ENCODE measurements at regions not wholly inside any gene's neighbourhood (a gene's known extent, or its start where the extent isn't known, plus 50 kb on each side); places are given as distances from the start of the nearest gene placed in this dataset.

DNA sequence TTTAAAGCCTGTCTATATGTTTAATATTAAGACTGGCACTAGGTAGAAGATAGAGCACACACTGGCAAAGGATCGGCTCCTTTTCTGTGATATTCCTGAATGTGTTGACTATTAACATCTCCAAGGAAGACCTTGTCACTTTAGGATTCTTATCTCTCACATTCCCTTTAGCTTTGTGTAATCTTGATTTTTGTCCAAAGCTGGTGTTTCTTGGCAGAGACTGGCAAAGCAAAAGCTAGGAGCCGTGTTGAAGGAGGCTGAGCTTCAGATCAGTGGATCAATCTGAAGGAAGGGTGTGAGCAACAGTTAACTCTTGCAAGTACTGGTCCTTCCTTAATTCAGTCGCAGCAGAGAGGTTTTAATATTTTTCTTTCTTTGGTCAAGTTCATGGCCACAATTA is 830.4 kb upstream of the ZNF608 start:
- TF ChIP-seq, protein P1, sequence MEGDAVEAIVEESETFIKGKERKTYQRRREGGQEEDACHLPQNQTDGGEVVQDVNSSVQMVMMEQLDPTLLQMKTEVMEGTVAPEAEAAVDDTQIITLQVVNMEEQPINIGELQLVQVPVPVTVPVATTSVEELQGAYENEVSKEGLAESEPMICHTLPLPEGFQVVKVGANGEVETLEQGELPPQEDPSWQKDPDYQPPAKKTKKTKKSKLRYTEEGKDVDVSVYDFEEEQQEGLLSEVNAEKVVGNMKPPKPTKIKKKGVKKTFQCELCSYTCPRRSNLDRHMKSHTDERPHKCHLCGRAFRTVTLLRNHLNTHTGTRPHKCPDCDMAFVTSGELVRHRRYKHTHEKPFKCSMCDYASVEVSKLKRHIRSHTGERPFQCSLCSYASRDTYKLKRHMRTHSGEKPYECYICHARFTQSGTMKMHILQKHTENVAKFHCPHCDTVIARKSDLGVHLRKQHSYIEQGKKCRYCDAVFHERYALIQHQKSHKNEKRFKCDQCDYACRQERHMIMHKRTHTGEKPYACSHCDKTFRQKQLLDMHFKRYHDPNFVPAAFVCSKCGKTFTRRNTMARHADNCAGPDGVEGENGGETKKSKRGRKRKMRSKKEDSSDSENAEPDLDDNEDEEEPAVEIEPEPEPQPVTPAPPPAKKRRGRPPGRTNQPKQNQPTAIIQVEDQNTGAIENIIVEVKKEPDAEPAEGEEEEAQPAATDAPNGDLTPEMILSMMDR (conservative IDR thresholded peaks at IDR 0.05), result no peak
- H3K27ac ChIP-seq, result no peak overlapping the region

DNA sequence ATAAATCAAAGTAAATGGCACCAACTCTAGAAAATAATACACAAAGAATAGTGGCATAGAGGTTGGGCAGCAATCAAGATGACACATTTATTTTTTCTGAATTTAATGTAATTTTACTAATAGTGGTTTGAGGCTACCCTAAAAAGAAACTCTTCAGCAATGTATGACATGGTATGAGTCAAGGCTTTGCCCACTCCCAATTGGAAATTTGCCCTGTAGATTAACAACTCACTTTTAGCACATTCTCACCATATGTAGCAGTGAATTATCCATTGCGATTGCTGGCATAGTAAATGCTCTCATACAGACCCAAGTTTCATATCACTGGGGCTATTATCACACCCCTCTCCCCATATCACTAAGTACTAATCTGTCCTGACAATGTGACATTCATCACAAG is 832.1 kb upstream of the ZNF608 start:
- TF ChIP-seq, protein P1 (conservative IDR thresholded peaks at IDR 0.05), result no peak
- H3K27ac ChIP-seq, result no peak overlapping the region

DNA sequence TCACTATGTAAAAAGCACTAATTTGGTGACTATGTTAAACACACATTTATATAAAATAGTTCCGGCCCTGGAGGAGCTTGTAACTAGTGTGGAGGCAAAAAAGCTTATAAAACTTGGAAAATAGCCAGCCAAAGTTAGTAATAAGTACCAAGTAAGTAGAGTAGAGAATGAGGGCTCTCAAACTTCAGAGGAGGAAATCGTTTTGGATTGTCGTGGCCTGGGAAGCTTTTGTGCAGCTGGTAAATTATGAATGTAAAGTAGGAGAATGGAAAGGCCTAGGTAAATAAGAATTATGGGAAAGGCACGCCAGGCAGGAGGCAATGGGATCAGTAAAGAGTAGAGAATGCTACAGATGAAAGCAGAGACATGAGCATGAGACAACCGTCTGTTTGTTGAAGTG is 832.7 kb upstream of the ZNF608 start:
- TF ChIP-seq, protein P1 (conservative IDR thresholded peaks at IDR 0.05), result no peak
- no peak overlapping the region for H3K27ac ChIP-seq

DNA sequence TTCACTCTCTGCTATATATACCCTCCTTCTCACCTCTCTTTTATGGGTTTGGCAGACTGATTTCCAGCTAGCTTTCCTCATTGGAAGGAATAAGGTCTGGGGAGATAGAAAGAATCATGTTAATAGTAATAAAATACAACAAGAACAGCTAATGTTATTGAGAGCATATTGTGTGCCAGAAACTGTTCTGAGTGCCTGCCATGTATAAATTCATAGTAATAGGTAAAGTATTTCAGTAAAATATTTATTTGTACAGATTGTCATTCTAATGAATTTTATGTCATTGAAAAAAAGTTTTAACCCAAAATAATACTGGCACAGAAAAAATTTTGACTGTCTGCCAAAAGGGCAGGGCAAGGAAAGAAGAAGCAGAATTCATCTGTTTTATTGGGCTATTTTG is 834.9 kb upstream of the ZNF608 start:
- TF ChIP-seq, protein P1 (conservative IDR thresholded peaks at IDR 0.05), result no peak
- no peak overlapping the region for H3K27ac ChIP-seq

DNA sequence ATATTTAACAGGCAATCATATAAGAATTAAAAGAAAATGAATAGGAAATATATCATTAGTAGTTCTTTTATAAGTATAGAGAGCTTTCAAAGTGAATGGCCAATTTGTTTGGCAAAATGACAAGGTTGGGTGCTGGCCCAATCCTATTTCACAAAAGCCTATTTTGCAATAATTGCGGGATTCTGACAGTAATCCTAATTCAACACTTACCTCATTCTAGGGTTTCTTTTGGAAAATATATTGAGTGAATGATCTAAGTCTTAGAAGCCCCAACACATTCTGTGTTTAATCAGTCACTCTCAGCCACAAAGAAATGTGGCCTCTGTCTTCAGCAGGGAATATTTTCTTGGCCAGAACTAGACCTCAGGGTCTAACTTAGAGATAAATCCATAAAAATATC is 835.9 kb upstream of the ZNF608 start:
- TF ChIP-seq, protein P1 (conservative IDR thresholded peaks at IDR 0.05), result no peak
- no peak overlapping the region for H3K27ac ChIP-seq

DNA sequence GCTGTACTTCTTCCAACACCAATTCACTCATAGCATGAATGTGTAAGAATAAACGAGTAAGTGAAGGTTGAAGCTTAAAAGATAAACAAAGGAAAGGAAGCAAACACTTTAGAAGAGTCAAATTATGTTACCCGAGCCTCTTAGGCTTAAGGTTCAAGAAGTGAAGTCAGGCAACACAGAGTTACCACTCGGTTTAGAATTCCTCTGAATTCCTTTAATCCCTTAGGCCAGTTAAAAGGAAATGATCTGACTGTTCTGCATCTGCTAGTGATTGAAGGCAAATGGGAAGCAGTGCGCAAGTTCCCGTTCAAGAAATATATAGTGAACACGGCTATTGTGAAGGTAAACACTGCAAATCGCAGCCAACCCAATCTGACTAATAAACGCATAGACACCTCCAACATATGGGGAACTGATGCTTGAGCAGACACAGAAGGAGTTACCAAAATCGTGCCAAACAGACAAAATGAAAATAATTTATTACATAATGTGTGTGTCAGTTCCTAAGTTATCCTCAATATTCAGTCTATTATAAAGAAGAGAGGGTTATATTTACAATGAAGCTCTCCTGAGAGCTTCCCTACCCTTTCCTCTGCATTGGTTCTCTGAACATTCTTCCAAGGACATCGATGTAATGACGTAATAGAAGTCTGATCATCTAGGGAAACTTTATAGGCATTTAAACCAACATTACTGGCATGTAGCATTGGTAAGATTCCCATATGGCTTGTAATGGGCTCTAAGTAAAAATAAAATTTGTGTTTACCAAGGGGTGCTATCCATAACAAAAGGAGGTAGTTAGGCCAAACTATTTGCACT is 837.1 kb upstream of the ZNF608 start:
- H3K27ac ChIP-seq, result no peak overlapping the region
- TF ChIP-seq, protein P1 (conservative IDR thresholded peaks at IDR 0.05), result no peak

DNA sequence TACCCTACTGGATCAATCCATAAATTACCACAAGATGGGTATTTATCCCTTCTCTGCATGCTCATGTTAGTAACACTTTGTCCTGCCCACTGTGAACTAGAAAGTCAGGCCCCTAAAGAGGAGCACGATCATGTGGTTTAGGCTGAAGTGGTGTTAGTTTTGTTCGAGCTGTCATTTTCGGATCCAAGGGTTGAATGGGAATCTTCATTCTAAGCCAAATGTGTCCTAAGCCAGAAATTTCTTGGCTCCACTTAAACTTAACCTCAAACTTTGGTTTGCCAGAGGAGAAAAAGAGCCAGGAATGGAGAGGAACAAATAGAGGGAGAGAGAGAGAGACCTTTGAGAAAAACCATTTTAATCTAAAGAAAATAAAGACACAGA is 837.7 kb upstream of the ZNF608 start:
- H3K27ac ChIP-seq, result no peak overlapping the region

More for the DNA sequence above, 837.7 kb upstream of the ZNF608 start:
- TF ChIP-seq, protein P1 (conservative IDR thresholded peaks at IDR 0.05), result no peak

All from VCaP (cell line).